NCI-H524 (cell line): ENCODE measurements at regions not wholly inside any gene's neighbourhood (a gene's known extent, or its start where the extent isn't known, plus 50 kb on each side); places are given as distances from the start of the nearest gene placed in this dataset.

Source experiments
- DNase-seq, 2 experiments: peaks; one replicate each; lab custom pipeline; 2025; lab: John Stamatoyannopoulos, UW

DNA sequence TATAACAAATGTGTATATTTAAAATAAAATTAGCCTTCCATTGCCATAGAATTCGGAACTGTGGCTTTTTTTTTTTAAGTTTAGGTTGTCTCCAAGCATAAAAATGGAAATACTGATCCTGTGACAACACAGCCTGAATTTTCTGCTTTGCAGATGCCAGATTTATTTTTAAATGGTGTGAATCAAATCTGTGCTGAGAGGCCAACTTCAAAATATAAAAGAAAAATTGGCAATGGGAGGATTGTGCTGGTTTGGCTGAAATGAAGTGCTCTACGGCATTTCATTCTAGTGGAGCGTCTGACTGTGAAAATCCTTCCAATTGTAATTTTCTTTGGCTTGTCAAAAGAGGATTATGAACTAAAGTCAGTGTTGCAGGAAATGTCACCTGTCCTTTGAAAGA is 580.3 kb upstream of the ZFP42 start:
- no peak for DNase-seq

DNA sequence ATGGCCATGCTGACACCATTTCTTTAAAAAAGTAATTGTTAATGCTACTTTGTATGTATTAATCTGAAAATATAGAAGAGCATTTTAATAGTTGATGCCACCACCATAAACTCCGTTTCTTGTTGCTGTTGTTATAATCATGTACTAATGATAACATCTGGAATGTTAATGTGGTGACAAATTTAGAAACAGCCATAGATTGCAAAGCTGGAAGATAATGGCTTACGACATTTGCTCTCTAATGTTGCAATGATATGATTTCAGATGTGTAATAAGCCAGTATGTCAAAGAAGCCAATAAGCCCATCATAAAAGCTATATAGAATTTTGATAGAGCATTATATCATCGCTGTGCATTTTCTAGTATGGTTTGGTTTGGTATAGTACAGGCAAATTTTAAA is 579.4 kb upstream of the ZFP42 start:
- no peak for DNase-seq

DNA sequence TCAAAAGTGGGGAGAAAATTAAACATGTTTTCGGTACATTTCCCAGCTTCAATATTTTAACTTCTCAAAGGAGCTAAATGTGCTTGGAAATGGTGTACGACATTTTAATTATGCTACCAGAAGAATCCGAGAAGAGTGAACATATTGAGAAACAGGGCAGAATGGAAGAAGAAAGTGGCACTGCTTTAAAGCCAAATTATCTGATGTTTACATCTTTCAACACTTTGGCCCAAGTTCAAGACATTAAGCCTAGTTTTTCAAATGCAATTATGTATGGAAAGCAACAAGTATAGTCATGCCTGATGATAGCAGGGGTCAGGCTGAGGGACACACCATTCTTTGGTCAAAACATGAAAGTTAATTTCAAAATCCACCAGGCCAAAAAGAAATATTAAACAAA is 577.9 kb upstream of the ZFP42 start:
- DNase-seq: no peak

DNA sequence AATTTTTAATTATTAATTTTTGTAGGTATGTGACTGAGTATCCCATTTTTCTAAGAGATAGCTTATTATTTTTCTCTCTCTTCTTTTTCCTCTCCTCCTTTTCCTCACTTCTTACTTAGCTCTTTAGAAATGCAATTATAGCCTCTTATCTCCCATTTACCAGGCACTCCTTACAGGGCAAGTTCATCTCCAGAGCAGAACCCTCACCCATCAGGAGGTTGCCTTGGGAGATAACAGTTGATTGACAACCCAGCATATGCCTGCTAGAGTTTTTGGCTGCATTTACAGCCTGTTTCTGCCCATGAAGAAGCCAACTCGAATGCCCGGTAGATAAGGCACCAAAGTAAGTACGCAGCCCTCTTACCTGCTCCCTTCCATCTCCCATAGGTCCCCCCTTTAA is 572.9 kb upstream of the ZFP42 start:
- no peak for DNase-seq

DNA sequence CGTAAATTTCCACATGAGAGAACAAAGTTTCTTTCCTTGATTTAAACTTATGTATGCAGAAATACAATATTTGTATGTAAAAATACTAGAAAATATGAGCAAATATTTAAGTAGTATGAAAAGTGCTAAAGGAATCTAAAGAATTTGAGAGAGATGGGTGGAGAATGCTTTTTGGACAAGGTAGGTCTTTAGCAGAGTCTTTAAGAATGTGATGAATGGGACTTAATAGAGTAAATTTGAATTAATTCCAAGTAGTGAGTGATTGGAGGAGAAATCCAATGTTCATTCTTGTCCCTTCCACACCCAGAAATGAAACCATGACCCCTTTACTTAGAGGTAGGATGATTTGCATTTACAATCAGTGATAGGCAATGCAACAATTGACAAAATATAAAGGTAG is 570.9 kb upstream of the ZFP42 start:
- no peak for DNase-seq

DNA sequence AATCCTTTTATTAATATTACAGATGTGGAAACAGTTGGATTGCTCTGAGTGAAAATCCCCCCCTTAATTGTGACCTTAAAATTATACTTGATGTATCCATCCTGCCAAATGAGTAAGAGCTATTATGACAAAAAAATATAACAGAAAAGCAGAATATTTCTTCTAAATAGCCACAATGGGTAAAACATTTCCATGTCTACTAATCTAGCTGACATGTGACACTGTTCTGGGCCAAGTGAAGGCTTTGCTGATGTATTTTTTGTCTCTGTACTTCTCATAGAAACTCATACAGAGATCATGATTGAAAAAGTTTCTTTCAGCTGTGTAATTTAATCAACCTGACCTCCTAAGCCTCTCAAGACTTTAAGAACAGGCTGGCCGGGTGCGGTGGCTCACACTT is 569.1 kb upstream of the ZFP42 start:
- no peak for DNase-seq

DNA sequence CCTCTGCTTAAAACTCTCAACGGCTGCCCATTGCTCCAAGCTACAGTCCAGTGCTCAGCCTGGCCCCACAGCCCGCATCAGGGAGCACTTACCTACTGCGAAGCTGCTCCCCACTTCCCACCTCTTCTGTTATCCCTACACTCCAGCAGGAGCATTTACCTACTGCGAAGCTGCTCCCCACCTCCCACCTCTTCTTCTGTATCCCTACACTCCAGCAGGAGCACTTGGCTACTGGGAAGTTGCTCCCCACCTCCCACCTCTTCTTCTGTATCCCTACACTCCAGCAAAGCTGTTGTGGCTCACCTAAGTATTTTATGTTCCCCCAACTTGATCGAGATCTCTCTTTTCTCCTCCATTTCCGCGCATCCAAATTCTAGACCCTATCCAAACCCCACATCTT is 563.3 kb upstream of the ZFP42 start:
- no peak for DNase-seq

DNA sequence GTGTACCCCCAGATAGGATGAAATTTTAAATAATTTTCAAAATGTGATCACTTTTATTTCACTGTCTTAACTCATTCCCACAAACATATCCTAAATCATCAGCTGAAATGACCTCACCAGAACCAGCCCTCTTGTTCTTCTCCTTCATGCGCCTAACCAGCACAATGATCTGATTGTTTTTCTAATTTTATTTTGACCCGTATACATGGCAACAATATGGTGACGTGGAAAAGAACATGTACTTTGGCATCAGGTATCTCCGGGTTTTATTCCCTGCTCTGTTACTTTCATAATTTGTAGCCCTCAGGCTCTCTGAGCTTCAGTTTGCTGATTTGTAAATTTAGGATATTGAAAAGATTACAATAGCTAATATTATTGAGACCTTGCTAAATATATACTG is 562.4 kb upstream of the ZFP42 start:
- DNase-seq: no peak

DNA sequence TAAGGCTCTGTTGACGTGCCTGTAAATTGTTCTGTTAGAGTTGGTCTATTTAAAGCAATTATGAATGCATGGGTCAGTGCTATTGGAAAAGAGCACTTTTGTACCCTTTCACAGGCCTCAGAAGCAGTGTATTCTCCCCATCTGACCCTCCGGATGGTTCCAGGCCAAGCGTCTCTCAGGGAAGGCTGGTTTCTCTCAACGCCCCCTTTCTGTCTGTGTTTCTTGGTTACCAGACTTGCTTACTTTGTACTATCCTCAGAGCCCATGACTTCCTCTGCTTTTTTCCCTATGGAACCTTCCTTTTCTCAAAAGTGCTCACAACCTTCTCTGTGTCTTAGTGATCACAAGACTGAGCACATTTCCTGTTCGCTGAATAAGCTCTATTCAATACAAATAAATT is 559.3 kb upstream of the ZFP42 start:
- no peak for DNase-seq

DNA sequence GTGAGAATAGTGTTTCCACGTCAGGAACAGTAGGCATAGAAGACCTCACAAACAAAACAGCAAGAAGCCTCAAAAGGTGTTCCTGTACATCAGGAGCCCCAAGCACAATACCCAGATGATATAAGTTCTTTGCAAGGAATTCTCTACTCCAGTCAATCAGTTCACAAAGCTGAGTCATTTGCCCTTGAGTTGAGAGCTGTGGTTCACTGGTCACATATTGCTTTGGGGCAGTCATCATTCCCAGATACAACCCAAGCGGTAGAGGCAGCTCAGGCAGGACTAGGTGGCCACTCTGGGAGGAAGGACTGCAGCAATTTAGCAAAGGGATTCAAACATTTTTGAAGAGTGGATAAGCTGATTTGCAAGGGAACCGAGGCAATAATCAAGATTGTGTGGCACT is 551.5 kb upstream of the ZFP42 start:
- no peak for DNase-seq

DNA sequence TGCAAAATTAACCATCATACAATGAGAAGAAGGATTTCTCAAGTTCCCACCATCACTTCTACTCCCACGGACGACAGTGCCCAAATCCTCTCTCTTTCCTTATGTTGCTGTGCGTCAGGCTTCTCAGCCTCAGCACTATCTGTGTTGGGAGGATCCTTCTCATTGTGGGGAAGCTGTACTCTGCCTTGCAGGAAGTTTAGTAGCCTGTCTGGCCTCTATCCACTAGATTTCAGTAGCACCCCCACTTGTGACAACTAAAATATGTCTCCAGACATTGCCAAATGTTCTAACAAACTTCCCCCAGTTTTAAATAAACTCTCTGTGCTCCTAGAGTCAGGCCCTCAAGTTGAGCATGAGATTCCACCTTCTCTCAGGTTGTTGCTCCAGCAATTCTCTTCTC is 545.9 kb upstream of the ZFP42 start:
- no peak for DNase-seq

DNA sequence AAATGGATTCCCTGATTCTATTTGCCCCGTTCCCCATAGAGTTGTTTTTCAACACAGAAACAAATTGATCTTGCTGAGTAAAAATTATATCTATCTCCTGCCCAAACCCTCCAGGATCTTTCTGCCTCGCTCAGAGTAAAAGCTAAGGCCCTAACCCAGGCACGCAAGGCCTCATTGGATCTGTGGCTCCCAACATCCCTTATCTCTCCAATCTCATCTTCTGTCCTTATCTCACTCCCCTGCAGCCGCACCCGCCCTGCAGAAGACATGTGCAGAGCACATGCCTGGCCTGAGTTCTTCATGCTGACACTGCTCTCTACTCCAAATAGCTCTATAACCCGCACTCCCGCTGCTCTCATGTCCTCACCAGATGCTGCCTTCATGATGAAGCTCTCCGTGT is 543.8 kb upstream of the ZFP42 start:
- no peak for DNase-seq

DNA sequence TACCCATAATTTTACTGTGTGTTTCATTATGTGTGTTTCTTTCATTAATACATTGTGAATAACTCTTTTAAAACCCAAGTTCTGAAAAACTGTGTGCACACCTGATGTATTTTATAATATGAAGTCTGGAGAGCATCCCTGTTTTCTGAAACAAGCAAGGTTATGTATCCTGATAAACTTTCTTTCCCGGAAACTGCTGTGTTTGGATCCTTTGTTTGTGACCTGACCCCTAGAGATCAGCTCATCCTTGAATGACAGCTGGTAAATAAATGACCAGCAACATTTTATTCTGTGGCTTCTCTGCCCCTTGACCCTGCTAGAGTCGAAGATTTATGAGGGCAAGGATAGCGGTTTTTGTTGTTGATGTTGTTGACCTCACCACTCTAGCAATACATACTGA is 535.6 kb upstream of the ZFP42 start:
- DNase-seq: no peak

DNA sequence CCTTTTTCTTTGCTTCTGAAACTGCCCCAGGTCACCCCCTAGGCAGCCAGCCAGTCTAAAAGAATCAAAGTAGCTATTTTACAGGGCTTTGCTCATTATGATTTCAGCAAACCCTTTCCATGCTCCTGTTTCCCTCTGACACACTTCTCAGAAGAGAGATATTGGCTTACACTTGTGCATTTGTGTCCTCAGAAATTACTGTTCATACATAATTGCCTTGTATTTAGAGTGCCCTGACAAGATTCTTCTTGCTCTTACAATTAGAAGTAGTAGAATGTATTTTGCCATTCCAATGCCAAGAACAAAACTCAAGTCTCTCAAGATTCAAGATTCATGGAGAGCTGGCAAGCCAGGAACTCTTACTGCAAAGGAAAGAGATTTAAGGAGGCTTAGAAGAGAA is 531.0 kb upstream of the ZFP42 start:
- DNase-seq: no peak

DNA sequence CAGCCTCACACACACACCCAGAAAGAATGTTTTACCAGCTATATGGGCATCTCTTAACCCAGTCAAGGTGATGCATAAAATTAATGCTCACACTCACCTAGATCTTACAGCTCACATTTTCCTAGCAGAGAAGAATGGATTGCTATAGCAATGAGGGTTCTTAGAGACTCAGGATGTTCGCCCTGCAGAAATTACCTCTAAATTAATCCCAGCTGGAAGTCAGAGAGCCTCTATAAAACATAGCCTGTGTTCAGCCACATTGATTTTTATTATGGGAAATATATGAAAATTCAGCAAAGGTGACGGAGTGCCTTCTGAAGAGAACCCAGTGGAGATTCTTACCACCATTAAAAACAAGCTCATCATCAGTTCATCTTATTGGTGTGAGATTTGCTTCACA is 528.3 kb upstream of the ZFP42 start:
- DNase-seq: no peak

DNA sequence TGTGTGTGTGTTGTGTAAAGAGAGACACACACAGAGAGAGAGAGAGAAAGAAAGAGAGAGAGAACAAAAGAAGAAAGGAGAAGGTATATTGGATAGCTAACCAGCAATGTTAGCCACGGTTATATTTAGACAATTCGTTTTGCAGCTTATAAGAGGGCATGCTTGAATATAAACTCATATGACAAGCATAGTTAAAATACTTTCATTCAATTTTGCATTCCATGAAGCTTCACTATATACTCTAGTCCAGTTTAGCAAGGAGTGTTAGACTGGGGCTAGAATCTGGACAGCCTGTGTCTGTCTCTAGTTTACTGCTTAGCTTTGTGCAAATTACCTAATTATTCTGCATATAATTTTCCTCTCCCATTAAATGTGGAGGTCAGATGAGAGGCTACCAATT is 525.9 kb upstream of the ZFP42 start:
- DNase-seq: no peak

DNA sequence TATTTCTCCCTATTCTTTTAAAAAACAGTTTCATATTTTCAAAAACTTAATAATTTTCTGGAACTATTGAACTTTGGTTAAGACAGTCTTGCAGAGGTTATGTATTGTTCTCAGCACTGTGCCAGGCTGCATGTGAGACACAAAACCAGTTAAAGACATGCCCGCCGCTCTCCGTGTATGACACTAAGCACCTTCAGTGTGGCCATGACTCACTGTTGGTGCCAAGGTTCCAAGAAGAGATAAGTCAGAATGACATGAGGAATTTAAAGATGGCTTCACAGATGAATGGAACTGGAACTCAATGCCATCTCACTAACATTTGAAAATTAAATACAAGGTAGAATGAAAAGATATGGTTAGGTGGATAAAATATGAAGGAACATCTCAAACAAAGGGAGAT is 525.5 kb upstream of the ZFP42 start:
- no peak for DNase-seq

DNA sequence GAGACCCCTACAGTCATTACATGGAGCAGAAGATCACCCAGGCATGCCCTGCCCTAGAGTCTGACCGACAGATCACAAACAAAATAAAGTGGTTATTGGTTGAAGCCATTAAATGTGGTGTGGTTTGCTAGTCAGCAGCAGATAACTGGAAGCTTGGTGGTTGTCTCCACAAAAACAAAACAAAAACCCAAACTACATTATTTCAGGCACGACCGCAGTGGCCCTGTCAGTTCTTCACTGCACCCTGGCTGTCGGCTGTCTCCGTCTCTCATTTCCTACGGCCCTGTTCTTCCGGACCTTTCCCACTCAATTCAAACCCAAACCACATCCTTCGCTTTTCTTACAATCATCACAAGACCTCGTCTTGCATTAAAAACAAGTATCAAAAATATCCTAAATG is 521.3 kb upstream of the ZFP42 start:
- no peak for DNase-seq

DNA sequence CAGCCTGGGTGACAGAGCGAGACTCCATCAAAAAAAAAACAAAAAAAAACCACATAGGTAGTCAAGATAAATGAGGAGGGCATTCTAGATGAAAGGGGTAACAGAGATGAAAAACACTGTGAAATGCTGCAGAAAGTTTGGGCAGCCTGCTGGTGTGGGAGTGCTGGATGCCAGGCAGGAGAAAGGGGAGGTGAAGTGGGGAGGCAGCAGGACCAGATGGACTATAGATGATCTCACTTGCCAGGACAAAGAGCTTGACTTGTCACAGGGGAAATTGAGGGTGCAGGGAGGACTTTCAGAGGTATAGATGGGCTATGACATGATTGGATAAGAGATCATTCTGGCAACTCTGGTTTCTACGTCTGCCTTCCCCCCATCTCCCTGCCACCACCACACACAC is 519.7 kb upstream of the ZFP42 start:
- no peak for DNase-seq

DNA sequence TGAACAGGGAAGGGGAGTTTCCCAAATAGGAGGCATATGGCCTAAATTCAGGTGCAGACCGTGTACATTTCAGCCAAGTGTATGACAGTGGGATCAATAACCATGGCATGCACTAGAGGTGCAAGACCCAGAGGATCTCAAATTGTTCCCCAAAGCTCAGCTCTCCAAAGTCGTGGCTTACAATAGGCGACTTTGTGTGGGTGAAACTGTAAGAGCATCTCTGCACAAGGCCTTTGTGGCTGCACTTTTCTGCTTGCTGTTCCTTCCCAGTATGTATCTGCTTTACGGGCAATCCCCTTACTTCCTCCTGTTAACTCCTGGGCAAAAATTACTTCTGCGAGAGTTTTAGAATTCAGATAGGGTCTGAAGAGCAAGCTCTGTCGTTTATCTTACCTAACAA is 518.3 kb upstream of the ZFP42 start:
- no peak for DNase-seq

DNA sequence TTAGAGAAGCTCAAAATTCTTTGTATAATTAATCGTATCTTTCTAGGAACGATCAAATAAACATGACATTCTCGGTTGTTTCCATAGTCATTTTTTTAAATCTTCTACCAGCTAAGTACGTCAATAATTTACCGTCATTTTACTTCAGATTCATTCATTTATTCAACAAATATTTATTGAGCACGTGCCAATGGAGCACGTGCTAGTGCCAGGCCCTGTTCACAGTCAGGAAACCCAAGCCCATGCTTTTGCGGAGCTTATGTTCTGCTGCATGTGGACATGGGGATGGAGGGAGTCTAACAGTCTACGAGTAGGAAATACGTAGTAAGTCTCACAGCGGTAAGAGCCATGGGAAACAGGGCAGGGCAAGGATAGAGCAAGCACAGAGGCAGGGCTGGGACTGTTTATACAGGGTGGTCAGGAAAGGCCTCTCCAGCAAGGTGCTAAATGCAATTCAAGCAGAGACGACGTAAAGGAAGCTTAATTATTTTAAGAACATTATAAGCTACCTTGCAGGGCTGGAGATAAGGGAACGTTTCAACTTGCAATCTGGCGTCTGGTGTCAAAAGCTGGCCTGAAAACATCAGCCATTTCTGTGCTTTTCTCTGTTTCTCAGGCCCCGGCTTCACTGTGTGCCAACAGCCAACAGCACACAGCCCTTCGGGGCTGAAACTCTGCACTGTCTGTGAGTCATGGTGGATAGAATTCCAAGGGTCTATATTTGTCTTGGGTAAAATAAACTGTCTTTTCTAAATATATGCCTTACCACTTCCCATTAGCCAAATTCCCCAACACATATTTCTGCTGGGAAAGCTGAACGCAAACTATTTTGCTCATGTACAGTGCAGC is 517.1 kb upstream of the ZFP42 start:
- no peak for DNase-seq

DNA sequence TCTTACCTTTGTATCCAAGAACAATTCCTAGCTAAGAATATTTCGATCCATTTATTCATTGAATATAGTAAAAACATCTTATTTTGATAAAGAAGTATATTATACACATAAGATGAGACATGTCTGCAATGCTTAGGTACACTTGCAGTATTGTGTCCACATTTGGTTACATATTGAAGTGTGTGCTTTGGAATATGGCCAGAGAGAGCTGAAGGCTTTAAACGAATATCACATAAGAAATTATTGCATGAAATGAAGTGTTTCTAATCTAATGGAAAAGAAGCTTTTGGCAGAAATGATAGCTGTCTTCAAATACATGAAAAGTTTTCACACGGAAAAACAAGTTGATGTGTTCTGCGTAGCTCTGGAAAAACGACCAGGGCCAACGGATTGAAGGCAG is 516.1 kb upstream of the ZFP42 start:
- DNase-seq: no peak

DNA sequence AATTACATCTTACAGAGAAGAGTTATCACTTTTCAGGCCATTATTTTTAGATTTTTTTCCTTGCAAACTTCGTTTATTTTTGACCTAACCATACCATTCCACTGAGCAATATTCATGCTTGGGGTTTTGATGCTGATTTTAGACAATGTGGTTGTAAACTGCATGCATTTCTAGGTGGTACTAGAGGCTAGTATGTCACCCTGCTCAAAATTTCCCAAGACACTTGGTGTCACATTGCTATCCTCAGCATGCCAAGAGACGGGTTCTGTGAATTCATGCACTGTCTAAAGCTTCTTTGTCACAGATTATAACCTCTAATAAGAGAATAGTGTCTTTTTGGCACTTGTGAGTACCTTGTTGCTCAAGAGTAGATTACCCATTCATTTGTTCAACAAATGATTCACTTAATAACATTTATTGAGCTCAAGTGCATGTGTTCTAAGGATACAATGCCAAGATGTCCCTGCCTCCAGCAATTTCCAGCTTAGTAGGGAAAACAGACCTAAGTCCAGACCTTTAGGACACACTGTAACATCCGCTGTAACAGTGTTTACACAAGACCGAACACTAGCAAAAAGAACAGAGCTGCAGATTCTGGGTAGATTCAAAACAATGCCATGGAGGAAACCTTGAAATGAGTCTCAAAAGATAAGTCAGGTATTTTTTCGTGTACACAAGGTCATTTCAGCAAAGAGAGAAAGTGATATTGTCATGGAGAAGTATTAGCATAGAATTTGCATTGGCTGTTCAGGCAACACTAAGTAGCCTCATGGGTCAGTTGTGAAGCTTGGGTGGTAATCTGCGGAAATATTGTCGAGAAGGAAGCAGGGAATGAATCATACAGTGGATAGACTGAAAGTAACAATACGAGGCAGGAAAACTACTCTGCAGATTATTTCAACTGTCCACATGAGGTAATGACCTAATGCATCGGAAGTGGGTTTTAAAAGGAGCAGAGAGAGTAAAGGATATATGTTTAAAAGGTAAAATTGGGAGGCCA is 515.1 kb upstream of the ZFP42 start:
- no peak for DNase-seq
